AG10803 (cell line): ENCODE measurements at regions not wholly inside any gene's neighbourhood (a gene's known extent, or its start where the extent isn't known, plus 50 kb on each side); places are given as distances from the start of the nearest gene placed in this dataset.
"Not testable (repeated sequence)": the region's sequence is repeated elsewhere in the genome, so short reads cannot be mapped to it uniquely, and the experiment has no call there.

ENCODE experiments used
- DNase-seq: peaks from one replicate; pipeline ENCODE4 v3.0.0; 2010; ENCODE audit warnings: low read depth
- H3K4me3 ChIP-seq: 2 replicates; pipeline ENCODE4 v1.5.1; 2011; ENCODE audit warnings: mild to moderate bottlenecking, low read length, control low read depth
- TF ChIP-seq, protein P1 (sequence below): conservative IDR thresholded peaks from 2 replicates; pipeline ENCODE4 v1.5.1; 2011; ENCODE audit warnings: mild to moderate bottlenecking, low read length, control low read depth, inconsistent platforms

DNA sequence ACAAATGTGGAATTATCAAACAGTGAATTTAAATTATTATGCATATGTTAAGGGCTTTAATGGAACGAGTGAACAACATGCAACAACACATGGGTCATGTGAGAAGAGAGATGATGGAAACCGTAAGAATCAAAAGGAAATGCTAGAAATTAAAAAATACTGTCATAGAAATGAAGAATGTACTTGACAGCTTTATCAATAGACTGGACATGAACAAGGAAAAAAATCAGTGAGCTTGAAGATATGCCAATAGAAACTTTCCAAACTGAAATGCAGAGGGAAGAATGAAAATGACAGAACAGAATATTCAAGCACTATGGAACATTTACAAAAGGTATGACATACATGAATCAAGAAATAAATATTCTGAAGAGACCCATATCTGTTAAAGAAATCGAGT, 117.7 kb upstream of the KCNJ3 start:
- no peak for DNase-seq
- no peak overlapping the region for H3K4me3 ChIP-seq
- TF ChIP-seq, protein P1, sequence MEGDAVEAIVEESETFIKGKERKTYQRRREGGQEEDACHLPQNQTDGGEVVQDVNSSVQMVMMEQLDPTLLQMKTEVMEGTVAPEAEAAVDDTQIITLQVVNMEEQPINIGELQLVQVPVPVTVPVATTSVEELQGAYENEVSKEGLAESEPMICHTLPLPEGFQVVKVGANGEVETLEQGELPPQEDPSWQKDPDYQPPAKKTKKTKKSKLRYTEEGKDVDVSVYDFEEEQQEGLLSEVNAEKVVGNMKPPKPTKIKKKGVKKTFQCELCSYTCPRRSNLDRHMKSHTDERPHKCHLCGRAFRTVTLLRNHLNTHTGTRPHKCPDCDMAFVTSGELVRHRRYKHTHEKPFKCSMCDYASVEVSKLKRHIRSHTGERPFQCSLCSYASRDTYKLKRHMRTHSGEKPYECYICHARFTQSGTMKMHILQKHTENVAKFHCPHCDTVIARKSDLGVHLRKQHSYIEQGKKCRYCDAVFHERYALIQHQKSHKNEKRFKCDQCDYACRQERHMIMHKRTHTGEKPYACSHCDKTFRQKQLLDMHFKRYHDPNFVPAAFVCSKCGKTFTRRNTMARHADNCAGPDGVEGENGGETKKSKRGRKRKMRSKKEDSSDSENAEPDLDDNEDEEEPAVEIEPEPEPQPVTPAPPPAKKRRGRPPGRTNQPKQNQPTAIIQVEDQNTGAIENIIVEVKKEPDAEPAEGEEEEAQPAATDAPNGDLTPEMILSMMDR: no peak

DNA sequence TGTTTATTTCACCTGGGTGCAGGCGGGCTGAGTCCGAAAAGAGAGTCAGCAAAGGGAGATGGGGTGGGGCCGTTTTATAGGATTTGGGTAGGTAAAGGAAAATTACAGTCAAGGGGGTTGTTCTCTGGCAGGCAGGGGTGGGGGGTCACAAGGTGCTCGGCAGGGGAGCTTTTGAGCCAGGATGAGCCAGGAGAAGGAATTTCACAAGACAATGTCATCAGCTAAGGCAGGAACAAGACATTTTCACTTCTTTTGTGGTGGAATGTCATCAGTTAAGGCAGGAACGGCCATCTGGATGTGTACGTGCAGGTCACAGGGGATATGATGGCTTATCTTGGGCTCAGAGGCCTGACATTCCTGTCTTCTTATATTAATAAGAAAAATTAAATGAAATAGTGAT, 115.8 kb upstream of the KCNJ3 start:
- not testable (repeated sequence) for H3K4me3 ChIP-seq, DNase-seq

DNA sequence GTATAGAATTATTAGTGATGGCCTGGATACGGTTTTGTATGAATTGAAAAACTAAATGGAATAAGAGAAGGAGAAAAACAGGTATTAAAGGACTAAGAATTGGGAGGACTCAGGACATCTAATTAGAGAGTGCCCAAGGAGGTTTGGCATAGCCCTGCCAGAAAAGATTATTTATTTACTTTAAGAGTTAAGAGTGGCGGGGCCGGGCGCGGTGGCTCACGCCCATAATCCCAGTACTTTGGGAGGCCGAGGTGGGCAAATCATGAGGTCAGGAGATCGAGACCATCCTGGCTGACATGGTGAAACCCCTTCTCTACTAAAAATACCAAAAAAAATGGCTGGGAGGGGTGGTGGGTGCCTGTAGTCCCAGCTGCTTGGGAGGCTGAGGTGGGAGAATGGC, 115.2 kb upstream of the KCNJ3 start:
- H3K4me3 ChIP-seq: not testable (repeated sequence)

DNA sequence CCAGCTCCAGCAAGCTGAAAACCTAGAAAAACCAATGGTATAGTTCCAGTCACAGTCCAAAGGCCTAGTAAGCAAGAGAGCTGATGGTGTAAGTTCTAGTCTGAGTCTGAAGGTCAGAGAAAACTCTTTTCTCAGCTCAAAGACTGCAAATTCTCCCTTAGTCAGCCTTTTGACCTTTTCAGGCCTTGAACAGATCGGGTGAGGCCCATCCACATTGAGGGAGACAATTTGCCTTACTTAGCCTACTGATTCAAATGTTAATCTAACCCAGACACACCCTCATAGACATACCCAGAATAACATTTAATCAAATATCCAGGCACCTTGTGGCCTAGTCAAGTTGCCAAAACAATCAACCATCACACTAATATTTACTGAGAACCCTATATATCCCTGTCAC, 110.8 kb upstream of the KCNJ3 start:
- TF ChIP-seq, protein P1: no peak
- no peak for DNase-seq
- no peak overlapping the region for H3K4me3 ChIP-seq

More for the DNA sequence above, 115.2 kb upstream of the KCNJ3 start:
- not testable (repeated sequence) for DNase-seq

DNA sequence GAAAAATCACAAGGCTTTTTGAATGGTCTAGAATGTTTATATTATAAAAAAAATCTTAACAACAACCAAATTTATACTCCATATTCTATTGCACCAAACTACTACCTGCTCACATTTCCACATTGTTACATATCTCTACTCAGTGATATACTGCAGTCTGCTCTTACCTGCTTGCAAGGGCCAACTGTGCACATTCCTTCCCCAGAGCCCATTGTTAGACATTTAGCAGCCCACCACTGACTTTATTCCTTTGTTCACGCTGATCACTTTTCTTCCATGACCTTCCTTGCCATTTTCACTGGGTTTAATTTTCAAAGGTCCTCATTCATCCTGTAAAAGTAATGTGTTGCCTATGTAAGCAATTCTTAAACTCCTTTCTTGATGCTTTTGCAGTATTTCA, 109.7 kb upstream of the KCNJ3 start:
- no peak for DNase-seq
- TF ChIP-seq, protein P1: no peak

DNA sequence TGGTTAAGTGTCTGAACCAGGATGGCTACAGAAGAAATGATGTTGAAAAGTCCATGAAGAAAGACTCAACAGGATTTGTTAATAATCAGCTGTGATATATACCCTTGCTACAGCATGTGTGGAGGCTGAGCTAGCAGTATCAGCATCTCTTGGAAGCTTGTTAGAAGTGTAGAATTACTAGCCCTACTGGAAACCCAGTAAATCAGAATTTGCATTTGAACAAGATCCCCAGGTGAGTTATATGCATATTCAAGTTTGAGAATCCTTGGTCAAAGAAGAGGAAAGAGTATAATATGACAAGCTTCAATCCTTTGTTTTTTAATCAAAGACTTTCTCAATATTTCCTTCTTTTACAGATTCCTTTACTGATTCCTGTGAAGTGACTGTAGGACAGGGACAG, 109.0 kb upstream of the KCNJ3 start:
- TF ChIP-seq, protein P1: no peak
- no peak overlapping the region for H3K4me3 ChIP-seq
- no peak for DNase-seq

More for the DNA sequence above, 109.7 kb upstream of the KCNJ3 start:
- no peak overlapping the region for H3K4me3 ChIP-seq

DNA sequence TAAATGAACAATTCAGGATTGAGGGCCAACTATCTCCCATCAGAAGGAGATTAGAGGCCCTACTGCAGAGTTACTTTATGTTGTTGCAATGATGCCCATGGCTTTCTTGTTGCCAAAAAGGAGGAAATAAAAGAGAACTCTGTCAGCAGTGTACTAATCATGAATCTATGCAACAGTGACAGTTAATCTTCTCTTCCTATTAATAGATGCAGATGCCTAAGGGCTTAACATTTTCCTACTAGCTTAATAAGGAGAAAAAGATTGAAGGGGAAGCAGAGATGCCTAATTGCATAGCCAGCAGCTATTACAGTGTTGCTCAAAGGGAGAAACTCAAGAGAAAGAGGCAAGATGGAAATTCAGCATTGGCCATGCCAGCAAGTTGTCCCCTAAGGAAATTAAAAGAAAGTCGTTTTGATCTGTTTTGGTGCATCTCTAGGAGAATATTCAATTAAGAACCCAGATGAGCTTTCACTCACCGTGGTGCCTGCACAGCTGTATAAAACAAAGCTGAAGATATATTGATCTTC, 107.1 kb upstream of the KCNJ3 start:
- H3K4me3 ChIP-seq: no peak overlapping the region
- no peak for DNase-seq
- TF ChIP-seq, protein P1: no peak

DNA sequence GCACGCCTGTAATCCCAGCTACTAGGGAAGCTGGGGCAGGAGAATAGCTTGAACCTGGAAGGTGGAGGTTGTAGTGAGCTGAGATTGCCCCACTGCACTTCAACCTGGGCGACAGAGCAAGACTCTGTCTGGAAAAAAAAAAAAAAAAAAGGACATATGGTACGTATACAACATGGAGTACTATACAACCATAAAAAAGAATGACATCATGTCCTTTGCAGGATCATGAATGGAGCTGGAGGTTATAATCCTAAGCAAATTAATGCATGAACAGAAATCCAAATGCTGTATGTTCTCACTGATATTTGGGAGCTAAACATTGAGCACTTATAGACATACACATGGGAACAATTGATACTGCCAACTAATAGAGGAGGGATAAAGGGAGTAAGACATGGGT, 99.3 kb upstream of the KCNJ3 start:
- TF ChIP-seq, protein P1: no peak
- DNase-seq: no peak

More for the DNA sequence above, 99.3 kb upstream of the KCNJ3 start:
- H3K4me3 ChIP-seq: no peak overlapping the region
